Astrocyte of the cerebellum (primary cell): ENCODE measurements at regions not wholly inside any gene's neighbourhood (a gene's known extent, or its start where the extent isn't known, plus 50 kb on each side); places are given as distances from the start of the nearest gene placed in this dataset.

Experiments
- DNase-seq: peaks from one replicate; pipeline ENCODE4 v3.0.0-alpha.2; 2011; ENCODE audit warnings: low read depth
- H3K4me3 ChIP-seq: 2 replicates; pipeline ENCODE4 v1.5.1; 2011; ENCODE audit warnings: mild to moderate bottlenecking, low read depth, low read length, moderate library complexity
- in situ Hi-C: cut with HindIII; loops from 2 replicates; pipeline ENCODE4 v1.10.0; 2017; ENCODE audit warnings: low sequenced_read_pairs
- TF ChIP-seq, protein P1 (sequence below): IDR thresholded peaks from 2 replicates; pipeline ENCODE4 v1.5.1; 2012; ENCODE audit warnings: low read length, low read depth, moderate library complexity, mild to moderate bottlenecking; ENCODE audit errors: missing control alignments

DNA sequence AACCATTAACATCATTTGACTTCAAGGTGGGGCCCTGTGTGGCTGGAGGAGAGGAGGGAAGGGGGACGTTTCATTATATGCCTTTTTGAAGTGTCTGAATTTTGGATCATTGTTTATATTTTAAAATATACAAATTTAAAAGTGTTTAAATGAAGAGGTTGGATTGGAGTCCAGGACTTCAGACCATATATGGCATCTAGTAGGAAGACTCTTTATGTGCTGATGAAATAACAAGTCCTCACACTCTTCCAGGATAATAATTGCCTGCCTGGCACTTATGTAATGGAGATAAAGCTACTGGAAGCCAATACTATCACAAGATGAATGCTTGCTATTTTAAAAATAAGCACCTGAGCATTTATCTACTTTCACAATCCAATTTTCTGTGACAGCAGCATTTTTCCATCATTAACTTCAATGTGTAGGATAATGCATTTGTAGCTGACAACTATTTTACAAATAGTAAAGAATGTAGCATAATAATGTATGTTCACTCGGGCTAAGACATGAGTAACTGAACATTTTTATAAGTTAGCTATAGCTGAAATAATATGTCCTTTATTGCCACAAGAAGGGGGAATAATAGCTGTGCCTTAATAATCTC, 188.4 kb downstream of the MTCL1 start:
- in situ Hi-C loops = no loop called here
- no peak overlapping the region for H3K4me3 ChIP-seq
- TF ChIP-seq, protein P1, sequence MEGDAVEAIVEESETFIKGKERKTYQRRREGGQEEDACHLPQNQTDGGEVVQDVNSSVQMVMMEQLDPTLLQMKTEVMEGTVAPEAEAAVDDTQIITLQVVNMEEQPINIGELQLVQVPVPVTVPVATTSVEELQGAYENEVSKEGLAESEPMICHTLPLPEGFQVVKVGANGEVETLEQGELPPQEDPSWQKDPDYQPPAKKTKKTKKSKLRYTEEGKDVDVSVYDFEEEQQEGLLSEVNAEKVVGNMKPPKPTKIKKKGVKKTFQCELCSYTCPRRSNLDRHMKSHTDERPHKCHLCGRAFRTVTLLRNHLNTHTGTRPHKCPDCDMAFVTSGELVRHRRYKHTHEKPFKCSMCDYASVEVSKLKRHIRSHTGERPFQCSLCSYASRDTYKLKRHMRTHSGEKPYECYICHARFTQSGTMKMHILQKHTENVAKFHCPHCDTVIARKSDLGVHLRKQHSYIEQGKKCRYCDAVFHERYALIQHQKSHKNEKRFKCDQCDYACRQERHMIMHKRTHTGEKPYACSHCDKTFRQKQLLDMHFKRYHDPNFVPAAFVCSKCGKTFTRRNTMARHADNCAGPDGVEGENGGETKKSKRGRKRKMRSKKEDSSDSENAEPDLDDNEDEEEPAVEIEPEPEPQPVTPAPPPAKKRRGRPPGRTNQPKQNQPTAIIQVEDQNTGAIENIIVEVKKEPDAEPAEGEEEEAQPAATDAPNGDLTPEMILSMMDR = no peak
- no peak for DNase-seq

DNA sequence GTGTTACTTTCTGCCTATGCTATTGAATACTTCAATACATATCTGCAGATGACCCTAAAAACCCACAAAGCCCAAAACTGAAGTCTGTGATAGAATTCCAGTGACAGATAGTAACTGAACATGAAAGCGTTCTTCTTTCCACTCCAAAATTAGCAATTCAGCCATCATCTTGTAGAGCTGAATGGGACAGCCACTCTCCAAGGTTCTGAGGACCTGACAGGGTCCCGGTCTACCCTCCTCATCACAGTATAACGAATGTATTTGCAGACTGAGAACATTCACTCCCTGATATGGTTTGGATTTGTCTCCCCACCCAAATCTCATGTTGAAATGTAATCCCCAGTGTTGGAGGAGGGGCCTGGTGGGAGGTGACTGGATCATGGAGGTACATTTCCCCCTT, 189.5 kb downstream of the MTCL1 start:
- DNase-seq = no peak
- in situ Hi-C loops = no loop called here

DNA sequence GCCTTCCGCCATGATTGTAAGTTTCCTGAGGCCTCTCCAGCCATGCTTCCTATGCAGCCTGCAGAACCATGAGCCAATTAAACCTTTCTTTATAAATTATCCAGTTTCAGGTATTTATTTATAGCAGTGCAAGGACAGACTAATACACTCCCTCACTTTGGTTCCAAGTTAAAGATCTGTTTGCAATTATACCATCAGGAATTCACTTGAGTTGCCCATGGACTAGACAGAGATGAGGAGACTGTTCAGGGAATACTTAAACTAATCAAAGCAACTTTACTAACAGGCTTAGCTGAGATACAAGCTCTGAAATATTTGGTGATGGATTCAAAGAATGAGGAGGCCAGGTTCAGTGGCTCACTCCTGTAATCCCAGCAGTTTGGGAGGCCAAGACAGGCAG, 190.0 kb downstream of the MTCL1 start:
- no peak overlapping the region for H3K4me3 ChIP-seq
- DNase-seq = no peak
- in situ Hi-C loops = no loop called here
- TF ChIP-seq, protein P1 = no peak

More for the DNA sequence above, 189.5 kb downstream of the MTCL1 start:
- no peak overlapping the region for H3K4me3 ChIP-seq
- TF ChIP-seq, protein P1 = no peak

DNA sequence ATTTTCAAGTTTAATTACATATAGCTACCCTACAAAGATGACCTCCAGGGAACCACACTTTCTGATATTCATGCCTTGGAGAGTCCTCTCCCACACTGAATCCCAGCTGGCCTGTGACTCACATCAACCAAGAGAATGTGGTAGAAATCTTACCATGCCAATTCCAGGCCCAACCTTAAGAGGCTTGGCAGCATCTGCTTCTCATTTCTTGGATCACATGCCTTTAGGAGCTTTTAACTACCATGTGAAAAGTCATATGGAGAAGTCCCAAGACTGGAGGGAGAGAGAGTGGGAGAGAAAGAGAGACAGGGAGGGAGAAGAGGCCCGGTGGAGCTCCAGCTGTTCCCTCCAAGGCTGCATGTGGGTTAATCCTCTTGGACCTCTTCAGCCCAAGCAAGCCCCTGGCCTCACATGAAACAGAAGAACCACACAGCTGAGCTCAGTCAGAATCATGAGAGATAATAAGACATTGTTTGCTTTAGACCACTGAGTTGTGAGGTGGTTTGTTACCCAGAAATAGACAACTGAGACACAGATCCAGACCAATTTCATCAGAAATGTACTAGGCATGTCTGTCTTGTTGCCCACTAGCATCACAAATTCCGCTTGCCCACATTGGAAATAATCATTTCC, 190.7 kb downstream of the MTCL1 start:
- TF ChIP-seq, protein P1 = no peak
- peak; percentile 60 for DNase-seq
- no peak overlapping the region for H3K4me3 ChIP-seq
- in situ Hi-C loops = no loop called here

DNA sequence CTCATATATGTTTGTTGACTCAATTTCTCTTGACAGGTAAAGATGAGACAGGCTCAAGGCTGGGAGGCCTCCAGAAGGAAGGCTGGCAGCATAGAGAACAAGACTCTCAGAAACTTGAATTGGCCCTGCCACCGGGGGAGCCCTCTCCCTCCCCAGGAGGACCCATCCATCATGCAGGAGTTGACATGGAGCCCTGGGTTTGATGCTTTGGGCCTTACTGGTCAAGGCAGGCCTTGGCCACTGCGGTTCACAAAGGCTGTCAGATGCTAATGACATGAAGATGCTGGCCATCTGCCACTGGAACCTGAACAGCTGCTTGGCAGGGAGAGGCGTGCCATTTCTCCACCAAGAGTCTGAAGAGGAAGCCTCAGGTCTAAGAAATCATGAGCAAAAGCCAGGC, 193.6 kb downstream of the MTCL1 start:
- no peak overlapping the region for H3K4me3 ChIP-seq
- TF ChIP-seq, protein P1 = no peak
- in situ Hi-C loops = no loop called here
- DNase-seq = no peak

DNA sequence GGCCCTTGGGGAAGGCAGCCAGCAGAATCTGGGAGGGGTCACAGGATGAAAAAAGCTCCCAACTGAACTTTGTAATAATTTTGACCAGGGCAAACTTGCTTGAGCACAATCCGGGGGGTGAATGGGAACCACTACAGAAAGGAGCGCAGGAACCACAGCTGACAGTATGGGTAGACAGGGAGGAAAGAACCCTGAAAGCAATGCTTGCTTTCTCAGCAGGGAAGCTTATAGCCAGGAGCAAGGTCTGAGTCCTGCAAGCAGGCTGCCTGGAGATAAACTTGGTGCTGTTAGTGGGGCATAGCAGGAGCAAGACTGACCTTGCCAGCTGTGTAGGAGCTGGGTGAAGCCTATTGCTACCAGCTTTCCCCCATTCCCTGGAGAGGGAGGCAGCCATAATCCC, 195.2 kb downstream of the MTCL1 start:
- no peak for DNase-seq
- in situ Hi-C loops = no loop called here
- TF ChIP-seq, protein P1 = no peak
- H3K4me3 ChIP-seq = no peak overlapping the region
